Left colon (tissue), 2 donors: ENCODE measurements at regions not wholly inside any gene's neighbourhood (a gene's known extent, or its start where the extent isn't known, plus 50 kb on each side); places are given as distances from the start of the nearest gene placed in this dataset.
"Not testable (repeated sequence)": the region's sequence is repeated elsewhere in the genome, so short reads cannot be mapped to it uniquely, and the experiment has no call there.

Source experiments
- ATAC-seq: fragments of 200-7000 bp; cut with Tn5 transposase; one replicate; pipeline ENCODE4 v1.9.1; 2020; ENCODE audit warnings: mild to moderate bottlenecking, moderate library complexity
- DNase-seq, 2 donors: peaks; one replicate each; pipeline ENCODE4 v3.0.0-alpha.2; 2020
- intact Hi-C, 2 donors: fragments of 100-400 bp; cut with DNase I in 1 of 2; cut with micrococcal nuclease in 1 of 2; formaldehyde crosslinking; loops; one replicate each; pipeline versions ENCODE4 v1.11.2 to v1.14.0; 2022; cut with DNase I, micrococcal nuclease
- donor health status: DM: no; HTN: no; CAD: no.
- donor health status: DM: yes; HTN: yes; CAD: no.

DNA sequence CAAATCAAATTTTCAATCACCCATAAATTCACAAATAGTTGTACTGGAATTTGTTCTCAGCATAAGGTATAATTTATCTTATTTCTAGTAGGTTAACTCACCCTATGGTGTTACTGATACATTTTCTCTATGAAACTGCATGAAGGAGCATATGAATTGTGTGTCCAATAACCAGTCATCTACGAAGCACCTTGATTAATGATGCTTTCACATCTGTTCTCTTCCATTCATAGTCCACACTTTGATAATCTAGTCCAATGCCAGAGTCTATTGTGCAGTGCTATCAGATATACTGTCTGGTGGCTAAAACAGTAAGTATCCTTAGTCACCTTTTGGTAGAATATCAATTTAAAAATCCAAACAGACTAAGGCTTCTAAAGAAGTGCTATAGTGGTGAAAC is 876.0 kb downstream of the RPS29 start:
- intact Hi-C loops = no loop called here
- ATAC-seq = no peak
- DNase-seq = no peak

DNA sequence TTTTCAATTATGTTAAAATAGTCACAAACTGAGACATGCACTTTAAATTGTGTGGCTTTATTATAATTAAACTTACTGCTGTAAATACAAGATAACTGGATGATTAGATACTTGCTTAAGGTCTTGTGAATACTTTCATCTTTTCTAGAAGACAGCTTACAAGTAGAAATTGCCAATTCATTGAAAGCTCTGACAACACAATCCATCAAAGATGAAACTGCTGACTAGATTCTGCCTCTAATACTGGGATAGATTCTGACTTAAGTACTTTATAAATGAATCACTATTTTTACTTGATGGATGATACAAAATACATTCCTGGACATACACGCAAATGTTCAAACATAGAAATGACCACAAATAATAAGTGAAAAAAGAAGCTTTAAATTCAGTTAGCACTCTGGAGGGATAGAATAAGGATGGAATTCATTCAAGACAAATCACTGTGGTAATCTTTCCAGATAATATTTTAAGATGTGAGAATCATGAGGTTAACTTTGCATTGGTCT is 876.8 kb downstream of the RPS29 start:
- no peak for DNase-seq
- ATAC-seq = no peak
- intact Hi-C loops = no loop called here

DNA sequence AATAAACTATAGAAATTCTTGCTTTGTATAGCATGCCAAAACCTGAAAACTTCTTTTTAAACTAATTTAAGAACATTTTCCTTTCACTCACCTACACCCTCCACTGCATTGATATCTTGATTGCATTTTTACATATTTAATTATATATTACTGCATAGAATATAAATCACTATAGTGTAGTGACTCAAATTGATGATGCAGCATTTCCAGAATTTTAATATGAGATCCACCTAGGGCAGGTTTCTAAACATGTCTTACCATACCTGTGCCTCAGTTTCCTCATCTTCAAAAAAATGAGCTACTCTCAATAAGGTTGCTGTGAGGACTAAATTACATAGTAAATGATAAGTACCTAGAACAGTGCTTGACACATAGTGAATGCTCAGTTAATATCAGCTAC is 881.5 kb downstream of the RPS29 start:
- no peak for ATAC-seq
- intact Hi-C loops = no loop called here

DNA sequence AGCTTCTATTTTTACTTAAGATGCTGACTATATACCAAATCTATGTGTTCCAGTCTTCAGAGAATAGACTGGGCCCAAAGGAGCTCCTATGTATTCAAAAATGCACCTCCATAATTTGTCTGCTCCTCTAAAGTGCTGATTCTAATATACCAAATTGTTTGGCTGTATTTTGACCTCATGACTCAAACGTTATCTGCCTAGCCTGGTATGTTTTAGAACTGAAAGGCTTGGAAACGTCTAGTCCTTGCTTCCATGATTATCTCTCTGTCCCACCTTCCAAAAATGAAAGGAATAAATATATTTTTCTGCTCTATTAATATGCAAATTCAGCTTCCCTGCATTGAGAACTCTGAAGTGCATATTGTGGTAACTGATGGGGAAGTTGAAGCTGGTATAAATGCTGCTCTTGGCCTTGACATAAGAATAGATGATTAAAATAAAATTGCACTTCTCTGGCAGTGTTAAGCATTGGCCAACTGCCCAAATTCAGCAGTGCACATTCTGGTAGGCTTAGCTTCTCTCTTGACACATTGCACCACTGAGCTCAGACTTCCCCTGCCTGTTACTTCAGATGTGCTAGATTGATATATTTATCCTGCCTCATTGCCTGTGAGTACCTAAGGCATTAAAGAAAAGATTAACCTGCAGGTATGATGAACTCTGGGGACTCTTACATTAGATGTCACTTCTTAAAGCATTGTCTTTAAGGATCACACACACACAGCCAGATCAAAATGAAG is 882.3 kb downstream of the RPS29 start:
- intact Hi-C loops = no loop called here
- ATAC-seq (no peak), DNase-seq (no peak)

More for the DNA sequence above, 881.5 kb downstream of the RPS29 start:
- no peak for DNase-seq

DNA sequence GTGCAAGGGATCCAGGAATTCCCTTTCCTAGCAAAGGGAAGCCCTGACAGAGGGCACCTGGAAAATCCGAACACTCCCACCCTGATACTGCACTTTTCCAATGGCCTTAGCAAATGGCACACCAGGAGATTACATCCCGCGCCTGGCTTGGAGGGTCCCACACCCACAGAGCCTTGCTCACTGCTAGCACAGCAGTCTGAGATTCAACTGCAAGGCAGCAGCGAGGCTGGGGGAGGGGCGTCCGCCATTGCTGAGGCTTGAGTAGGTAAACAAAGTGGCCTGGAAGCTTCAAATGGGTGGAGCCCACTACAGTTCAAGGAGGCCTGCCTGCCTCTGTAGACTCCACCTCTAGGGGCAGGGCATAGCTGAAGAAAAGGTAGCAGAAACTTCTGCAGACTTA is 888.8 kb downstream of the RPS29 start:
- DNase-seq, ATAC-seq, intact Hi-C loops: not testable (repeated sequence)

DNA sequence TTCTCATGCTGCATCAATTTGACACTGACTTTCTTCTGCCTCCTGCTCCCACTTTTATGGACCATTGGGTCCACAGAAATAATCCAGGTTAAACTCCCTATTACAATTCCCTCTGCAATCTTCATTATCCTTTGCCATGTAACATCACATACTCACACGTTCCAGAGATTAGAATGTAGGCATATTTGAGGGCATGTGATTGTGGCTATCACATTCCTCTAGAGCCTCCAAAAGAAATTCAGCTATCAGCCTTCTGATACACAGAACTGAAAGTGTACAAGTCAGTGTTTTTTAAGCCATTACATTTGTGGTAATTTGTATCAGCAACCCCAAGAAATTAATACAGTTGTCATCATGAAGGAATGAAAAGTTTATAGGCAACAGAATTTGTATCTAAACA is 892.4 kb downstream of the RPS29 start:
- ATAC-seq (no peak), DNase-seq (no peak)
- intact Hi-C loops = no loop called here

DNA sequence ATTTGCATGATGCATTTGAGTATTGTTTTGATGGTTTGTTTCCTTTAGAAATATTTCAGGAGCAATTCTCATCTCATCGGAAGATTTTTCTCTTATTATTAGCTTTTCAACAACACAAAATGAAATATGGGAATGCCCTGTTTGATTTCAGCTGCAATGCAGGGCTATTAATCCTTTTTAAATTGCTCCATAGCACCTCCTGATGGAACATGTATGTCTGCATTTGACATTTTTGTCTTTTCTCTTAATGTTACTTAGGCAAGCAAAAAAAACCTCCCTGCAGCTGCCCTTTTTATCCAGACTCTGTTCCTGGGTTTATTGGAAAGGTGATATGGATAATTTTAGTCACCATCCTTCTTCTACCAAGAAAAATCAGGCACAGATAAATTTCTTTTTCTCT is 895.8 kb downstream of the RPS29 start:
- no peak for DNase-seq
- intact Hi-C loops = no loop called here
- ATAC-seq = no peak

DNA sequence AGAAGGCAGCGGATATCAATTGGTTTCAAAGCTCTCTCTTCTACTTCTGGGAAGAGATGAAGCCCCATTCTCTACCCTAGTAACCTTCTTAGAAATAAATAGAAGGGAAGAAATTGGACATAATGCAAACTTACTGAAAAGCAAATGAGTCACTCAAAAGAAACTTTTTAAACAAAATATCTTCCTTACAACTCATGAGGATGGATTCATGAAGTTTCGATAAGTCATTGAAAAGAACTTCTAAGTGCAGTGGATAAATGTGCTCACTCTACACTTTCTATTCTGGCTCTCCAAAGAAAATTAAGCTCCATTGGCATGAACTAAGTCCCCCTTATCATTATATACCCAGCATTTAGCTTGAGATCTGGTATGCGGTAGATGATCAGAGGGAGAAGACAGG is 899.5 kb downstream of the RPS29 start:
- intact Hi-C loops = no loop called here
- no peak for ATAC-seq

DNA sequence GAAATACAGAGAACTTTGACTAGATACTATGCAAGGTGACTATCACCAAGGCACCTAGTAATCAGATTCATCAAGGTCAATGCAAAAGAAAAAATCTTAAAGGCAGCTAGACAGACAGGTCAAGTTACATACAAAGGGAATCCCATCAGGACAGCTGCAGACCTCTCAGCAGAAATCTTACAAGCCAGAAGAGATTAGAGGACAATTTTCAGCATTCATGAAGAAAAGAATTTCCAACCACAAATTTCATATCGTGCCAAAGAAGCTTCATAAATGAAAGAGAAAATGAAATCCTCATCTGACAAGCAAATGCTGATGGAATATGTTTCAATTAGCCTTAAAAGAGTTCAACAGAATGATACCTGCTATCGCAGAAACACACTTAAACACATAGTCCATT is 913.7 kb downstream of the RPS29 start:
- DNase-seq (no peak), ATAC-seq (no peak)
- intact Hi-C loops = no loop called here

More for the DNA sequence above, 899.5 kb downstream of the RPS29 start:
- DNase-seq = no peak

DNA sequence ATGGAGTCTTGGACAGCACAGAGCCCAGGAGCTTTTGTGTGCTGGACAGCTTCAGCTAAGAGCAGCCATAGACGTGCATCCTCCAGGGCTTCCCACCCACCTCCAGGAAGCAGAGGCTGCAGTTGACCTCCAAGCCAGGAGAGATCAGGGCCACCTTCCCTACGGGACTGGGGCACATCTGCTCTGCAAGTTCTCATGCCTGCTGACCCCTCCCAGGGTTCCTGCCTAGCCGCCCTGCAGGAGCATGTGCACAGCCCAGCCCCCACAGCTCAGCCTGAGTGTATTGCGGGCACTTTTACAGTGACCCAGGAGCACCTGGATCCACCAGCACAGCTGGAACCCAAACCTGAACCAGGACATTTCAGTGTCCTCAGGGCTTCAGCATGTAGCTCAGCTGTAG is 915.2 kb downstream of the RPS29 start:
- DNase-seq (no peak), ATAC-seq (no peak)
- intact Hi-C loops = no loop called here

DNA sequence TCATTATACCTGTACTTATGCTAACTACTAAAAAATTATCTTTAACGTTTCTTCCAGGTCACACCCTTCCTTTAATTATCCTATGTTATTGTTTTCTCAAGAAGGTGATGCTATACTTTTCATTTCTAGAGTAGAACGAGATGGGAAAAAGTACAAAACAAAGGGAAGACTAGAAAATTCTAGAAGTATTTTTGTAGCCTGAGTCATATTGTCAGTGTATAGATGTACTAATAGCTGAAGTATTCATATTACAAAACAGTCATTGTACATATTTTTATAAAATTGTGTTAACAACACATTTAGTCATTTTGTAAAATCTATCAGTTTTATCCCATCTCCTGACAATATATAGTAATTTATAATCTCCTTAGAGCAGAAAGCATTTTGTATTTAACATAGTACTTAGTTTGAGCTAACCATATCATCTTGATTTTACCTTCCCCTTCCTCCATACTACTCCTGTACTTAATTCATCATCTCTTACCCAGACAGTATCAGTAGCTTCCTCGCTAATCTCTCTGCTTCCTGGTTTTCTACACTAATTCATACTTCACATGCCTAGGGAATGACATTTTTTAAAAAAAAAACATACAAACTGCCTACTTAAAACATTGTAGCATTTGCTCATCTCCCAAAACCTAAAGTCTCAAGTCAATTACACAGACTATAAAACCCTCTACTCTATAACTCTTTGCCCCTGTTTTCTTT is 920.9 kb downstream of the RPS29 start:
- intact Hi-C loops = no loop called here
- ATAC-seq = no peak
- DNase-seq = no peak

DNA sequence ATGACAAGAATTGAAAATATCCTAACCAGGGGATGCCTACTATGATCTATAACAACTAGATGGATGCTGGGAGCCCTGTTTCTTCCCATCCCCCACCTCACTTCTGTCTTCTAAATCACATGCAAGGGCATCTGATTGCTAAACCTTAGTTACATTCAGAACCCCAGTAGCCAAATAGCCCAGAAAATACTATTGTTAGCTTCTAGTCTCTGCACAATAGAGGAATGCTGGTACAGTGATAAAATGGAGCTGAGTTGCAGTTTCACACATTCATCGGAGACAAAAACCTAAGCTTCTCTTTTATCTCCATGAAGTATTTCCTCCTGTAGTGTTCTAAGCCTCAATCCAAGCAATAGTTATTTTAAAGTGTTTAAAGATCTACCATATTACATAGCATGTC is 942.9 kb downstream of the RPS29 start:
- intact Hi-C loops = no loop called here
- ATAC-seq (no peak), DNase-seq (no peak)

DNA sequence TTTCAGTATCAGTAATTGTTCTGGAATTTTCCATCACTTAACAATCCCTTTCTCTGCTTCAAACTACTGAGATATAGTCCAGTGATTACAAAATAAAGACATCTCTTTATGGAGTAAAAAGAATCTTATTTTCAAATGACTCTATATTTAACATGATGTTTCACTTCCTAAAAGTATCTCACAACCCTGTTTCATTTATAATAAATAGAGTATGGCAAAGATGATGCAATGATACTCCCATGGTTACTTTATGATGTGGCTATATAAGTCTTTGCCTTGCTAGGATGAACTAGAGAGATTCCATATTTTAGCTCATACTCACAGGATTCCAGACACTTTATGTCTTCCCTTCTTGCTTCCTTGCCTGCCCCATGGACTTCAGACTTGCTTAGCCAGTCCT is 953.5 kb upstream of the MDGA2 start:
- no peak for DNase-seq
- intact Hi-C loops = no loop called here
- ATAC-seq = no peak

DNA sequence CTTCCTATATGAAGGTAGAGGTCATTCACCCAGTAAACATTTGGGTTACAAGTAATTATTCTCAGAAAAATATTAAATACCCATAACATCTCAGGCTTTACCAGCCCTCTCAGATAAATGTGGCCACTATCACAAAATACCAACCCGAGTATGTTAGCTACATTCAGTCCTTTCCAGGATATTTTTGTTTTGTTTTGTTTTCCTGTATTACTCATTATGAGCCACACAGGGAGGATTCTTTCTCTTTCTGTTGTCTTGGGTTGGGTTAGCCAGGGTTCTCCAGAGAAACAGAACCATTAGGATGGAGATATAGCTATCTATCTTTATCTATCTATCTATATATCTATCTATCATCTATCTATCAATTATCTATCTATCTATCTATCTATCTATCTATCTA is 947.6 kb upstream of the MDGA2 start:
- ATAC-seq (no peak), DNase-seq (no peak)
- intact Hi-C loops = no loop called here

DNA sequence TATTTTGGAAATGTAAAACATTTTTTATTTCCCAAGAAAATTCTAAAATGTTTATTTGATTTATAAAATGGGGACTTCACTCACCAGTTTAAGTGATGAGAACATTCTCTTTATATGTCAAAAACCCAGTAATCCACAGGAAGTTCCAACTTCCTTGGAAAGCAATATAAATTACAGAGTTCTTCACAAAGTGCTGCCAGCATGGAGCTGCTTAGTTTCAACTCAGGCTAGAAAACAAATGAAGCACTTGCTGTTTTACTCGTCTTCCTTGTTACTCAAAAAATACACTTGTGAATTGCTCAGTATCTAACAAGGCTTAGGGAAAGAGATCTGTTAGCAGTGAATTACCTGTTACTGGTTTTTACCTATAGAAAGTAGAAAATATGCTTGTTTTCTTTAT is 942.7 kb upstream of the MDGA2 start:
- DNase-seq (no peak), ATAC-seq (no peak)
- intact Hi-C loops = no loop called here

DNA sequence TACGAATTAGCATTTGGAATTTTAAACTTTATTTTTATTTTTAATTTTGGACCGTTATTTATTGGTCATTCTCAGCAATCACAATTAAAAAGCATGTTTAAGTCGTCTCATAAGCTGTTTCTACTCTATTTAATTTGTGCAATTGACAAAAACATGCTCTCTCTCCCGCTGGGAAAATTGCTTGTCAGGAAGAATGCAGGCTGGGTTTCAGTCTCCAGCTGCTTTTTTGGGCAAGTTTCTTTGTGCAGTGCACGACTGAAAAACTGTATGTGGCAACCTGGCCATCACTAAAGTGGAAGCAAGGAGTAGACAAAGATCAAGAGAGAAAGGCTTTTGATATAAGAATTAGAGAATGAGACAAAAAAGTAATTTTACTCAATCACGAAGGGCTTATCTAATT is 941.5 kb upstream of the MDGA2 start:
- DNase-seq = no peak
- intact Hi-C loops = no loop called here
- no peak for ATAC-seq

DNA sequence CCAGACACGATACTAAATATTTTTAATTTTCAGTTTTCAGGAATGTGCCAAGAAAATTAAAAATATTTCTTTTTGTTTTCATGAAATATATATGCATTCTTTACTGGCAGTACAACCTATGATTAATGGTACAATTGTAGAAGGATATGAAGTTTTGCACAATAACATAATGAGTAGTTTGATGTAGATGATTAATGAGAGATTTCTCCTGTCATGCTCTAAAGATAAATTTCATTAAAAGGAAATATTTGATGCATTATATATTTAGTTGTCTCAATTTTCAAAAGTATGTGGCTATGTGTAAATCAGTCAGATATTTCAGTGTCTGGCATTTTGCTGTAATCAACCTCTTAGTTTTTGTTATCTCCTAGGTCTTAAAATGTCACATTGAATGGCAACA is 940.2 kb upstream of the MDGA2 start:
- intact Hi-C loops = no loop called here
- DNase-seq (no peak), ATAC-seq (no peak)

DNA sequence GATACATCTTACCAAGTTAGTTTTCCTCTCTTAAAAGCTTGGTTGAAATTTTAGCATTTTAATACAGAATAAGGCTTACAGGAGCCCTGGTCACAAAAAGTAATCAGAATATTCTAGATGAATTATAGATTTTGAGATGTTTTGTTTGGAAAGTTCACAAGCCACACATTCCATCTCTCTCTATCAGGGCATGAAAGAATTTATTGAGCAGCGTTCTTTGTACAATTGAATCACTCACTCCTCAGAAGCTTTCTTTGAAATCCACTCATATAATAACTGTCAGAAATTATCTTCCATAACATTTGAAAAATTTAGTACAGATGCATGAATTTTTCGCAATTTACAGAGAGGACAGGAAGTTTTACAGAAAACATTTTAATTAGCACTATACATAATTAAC is 938.6 kb upstream of the MDGA2 start:
- intact Hi-C loops = no loop called here
- DNase-seq = no peak
- ATAC-seq = no peak

DNA sequence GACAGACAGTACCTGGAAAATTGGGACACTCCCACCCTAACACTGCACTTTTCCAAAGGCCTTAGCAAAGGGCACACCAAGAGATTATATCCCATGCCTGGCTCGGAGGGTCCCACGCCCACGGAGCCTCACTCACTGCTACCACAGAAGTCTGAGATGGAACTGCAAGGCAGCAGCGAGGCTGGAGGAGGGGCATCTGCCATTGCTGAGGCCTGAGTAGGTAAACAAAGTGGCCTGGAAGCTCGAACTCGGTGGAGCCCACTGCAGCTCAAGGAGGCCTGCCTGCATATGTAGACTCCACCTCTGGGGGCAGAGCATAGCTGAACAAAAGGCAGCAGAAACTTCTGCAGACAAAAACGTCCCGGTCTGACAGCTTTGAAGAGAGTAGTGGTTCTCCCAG is 931.6 kb upstream of the MDGA2 start:
- intact Hi-C loops, ATAC-seq, DNase-seq: not testable (repeated sequence)

DNA sequence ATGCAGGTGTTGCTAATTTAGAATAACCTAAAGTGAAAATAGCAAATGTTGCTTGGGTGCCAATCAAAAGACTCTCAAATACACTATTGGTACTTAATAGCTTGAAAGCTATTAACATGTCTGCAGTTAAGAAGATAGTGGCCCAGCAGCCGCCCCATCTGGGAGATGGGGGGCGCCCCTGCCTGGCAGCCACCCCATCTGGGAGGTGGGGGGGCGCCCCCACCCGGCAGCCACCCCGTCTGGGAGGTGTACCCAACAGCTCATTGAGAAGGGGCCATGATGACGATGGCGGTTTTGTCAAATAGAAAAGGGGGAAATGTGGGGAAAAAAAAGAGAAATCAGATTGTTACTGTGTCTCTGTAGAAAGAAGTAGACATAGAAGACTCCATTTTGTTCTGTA is 923.1 kb upstream of the MDGA2 start:
- intact Hi-C loops = no loop called here
- no peak for ATAC-seq
- DNase-seq = no peak

DNA sequence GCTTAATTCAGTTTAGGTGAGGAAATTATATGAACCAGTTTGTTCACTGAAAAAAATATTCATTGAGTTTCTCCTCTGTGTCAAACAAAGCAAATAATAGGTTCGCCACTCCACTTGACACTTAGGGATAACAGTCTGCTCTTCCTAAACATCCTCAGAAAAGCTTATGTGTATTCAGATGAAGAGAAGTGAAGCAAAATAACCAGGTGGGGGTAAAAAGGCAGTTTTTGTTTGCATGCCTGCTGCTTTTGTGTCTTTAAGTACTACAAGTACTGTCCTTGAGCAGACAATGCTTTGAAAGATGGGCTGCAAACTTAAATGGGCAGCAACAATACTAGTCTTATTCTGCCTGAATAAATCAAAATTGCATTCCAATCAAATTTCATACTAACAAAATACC is 910.7 kb upstream of the MDGA2 start:
- DNase-seq (no peak), ATAC-seq (no peak)
- intact Hi-C loops = no loop called here
